ENCODE measurements at regions not wholly inside any gene's neighbourhood (a gene's known extent, or its start where the extent isn't known, plus 50 kb on each side); places are given as distances from the start of the nearest gene placed in this dataset.

GRCh38 chr3:83816653-83817052, 1142.1 kb upstream of the CADM2 start:
- DNase-seq (ENCODE audit: low spot score), result no peak
- intact Hi-C loops (cut with micrococcal nuclease), result no loop called here
- Mint-ChIP-seq H3K4me1 (ENCODE audit: low read depth) (no peaks in the 10 kb centered on the region), H3K27me3 (ENCODE audit: low read depth) (no peaks in the 10 kb centered on the region), H3K27ac (no peak overlapping the region), H3K36me3 (ENCODE audit: low read depth) (no peaks in the 10 kb centered on the region), H3K4me3 (ENCODE audit: low read depth) (no peak overlapping the region), H3K9me3 (peaks cover 52% of the 10 kb centered on the region)

DNA sequence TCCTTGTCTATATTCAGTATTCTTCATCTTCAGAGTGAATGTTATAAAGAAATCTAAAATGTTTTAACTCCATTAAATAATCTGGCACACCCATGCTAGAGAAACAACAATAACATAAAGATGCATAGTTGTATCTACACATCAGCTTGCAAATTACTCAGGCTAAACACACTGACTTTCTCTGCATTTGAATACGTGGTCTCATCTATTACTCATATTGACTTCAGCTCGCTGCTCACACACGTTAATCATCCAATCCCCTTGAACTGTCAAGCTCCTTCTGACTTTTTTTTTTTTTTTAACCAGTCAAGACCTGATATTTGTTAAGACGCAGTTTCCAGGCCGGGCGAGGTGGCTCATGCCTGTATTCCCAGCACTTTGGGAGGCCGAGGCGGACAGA, 1137.3 kb upstream of the CADM2 start:
- H3K36me3 Mint-ChIP-seq (ENCODE audit: low read depth), result no peaks in the 10 kb centered on the region
- intact Hi-C loops (cut with micrococcal nuclease), result no loop called here
- H3K27me3 Mint-ChIP-seq (ENCODE audit: low read depth), result no peaks in the 10 kb centered on the region
- DNase-seq (ENCODE audit: low spot score), result no peak
- H3K4me3 Mint-ChIP-seq (ENCODE audit: low read depth), result no peak overlapping the region
- no peak overlapping the region for H3K27ac Mint-ChIP-seq
- H3K4me1 Mint-ChIP-seq (ENCODE audit: low read depth), result no peaks in the 10 kb centered on the region
- H3K9me3 Mint-ChIP-seq, result peaks cover 45% of the 10 kb centered on the region

- H3K36me3 Mint-ChIP-seq (ENCODE audit: low read depth), result no peaks in the 10 kb centered on the region
- intact Hi-C loops (cut with micrococcal nuclease), result no loop called here
These were observed 1135.7 kb upstream of the CADM2 start for GRCh38 chr3:83823095-83823494.

GRCh38 chr3:83835040-83835439, 1123.7 kb upstream of the CADM2 start:
- Mint-ChIP-seq H3K4me1 (ENCODE audit: low read depth) (no peaks in the 10 kb centered on the region), H3K27me3 (ENCODE audit: low read depth) (no peaks in the 10 kb centered on the region), H3K4me3 (ENCODE audit: low read depth) (no peak overlapping the region), H3K9me3 (peaks cover 14% of the 10 kb centered on the region), H3K36me3 (ENCODE audit: low read depth) (no peaks in the 10 kb centered on the region), H3K27ac (no peak overlapping the region)
- intact Hi-C loops (cut with micrococcal nuclease), result no loop called here
- DNase-seq (ENCODE audit: low spot score), result no peak

More at GRCh38 chr3:83823095-83823494, 1135.7 kb upstream of the CADM2 start:
- Mint-ChIP-seq H3K27ac (no peak overlapping the region), H3K4me3 (ENCODE audit: low read depth) (no peak overlapping the region), H3K4me1 (ENCODE audit: low read depth) (no peaks in the 10 kb centered on the region), H3K27me3 (ENCODE audit: low read depth) (no peaks in the 10 kb centered on the region), H3K9me3 (peaks cover 37% of the 10 kb centered on the region)
- no peak for DNase-seq (ENCODE audit: low spot score)

DNA sequence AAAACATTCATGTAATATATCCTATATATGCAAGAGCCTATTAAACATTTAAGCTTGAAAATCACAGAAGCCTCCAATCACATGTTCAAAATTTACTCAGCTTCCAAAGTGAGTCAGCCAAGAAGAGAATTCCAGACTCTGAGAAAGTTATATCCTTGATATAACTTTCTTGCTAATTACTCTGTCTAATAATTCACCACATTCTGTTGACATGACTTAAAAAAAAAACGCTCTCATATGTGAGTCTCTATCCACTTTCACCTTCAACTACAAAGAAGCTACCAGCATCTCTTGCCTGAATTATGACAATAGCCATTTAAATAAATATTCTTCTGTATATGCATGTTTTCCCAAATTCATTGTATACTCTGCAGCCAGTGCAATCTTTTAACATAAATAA, 1116.3 kb upstream of the CADM2 start:
- no peaks in the 10 kb centered on the region for H3K4me1 Mint-ChIP-seq (ENCODE audit: low read depth)
- DNase-seq (ENCODE audit: low spot score), result no peak
- no peaks in the 10 kb centered on the region for H3K36me3 Mint-ChIP-seq (ENCODE audit: low read depth)
- intact Hi-C loops (cut with micrococcal nuclease), result no loop called here
- H3K9me3 Mint-ChIP-seq, result peaks cover 26% of the 10 kb centered on the region
- H3K27me3 Mint-ChIP-seq (ENCODE audit: low read depth), result no peaks in the 10 kb centered on the region
- no peak overlapping the region for H3K4me3 Mint-ChIP-seq (ENCODE audit: low read depth)
- no peak overlapping the region for H3K27ac Mint-ChIP-seq

- intact Hi-C loops (cut with micrococcal nuclease), result no loop called here
- peaks cover 26% of the 10 kb centered on the region for H3K9me3 Mint-ChIP-seq
- no peaks in the 10 kb centered on the region for H3K36me3 Mint-ChIP-seq (ENCODE audit: low read depth)
- H3K27ac Mint-ChIP-seq, result no peak overlapping the region
- no peaks in the 10 kb centered on the region for H3K27me3 Mint-ChIP-seq (ENCODE audit: low read depth)
- no peak for DNase-seq (ENCODE audit: low spot score)
- no peaks in the 10 kb centered on the region for H3K4me1 Mint-ChIP-seq (ENCODE audit: low read depth)
- H3K4me3 Mint-ChIP-seq (ENCODE audit: low read depth), result no peak overlapping the region
These were observed 1115.1 kb upstream of the CADM2 start for GRCh38 chr3:83843716-83844115.

DNA sequence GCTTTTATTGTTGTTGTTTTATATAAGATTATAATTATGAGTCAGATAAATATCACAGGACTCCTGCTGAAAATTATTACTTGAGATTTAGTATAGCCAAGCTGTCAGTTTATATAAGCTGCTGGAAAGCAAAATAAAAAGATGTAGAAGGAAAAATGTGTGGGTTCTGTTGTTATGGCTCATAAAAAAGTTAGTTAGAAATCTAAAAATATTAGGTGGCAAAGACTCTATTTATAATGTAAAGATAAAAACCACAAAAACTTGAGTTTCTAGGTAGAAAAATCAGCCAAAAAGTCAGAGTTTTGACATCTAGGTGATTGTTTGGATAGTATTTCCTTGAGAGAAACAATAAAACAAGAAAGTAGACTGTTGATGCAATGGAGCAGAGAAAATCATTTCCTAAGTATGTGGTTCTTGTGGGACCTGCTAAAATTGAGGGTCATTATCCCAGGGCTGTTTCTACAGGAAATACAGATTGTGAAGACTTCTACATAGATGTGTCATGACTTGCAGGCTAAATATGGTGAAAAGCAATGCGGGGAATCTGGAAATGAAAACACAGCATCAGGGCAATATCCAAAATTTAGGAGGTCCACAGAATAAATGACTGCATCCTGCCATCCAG, 1109.6 kb upstream of the CADM2 start:
- intact Hi-C loops (cut with micrococcal nuclease), result no loop called here
- no peaks in the 10 kb centered on the region for H3K4me1 Mint-ChIP-seq (ENCODE audit: low read depth)

DNA sequence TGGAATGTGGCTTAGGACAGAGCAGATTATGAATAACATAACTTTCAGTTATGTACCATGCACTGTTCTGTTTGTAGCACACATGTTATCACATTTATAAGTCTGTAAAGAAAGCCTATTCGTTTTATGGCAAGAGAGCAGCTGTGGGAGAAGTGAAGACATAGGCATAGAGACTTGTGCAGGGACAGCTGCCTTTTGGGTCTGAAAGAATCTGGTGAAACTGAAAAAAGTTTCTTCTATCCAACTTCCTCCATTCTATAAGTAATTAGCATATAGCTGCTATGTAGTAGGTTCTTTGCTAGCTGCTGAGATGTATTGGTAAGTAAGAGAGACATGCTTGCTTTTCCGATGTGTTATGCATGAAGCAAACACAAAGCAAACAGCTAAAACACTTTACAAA, 1095.4 kb upstream of the CADM2 start:
- Mint-ChIP-seq H3K27me3 (ENCODE audit: low read depth) (no peaks in the 10 kb centered on the region), H3K27ac (no peak overlapping the region), H3K4me3 (ENCODE audit: low read depth) (no peak overlapping the region), H3K9me3 (peaks cover 34% of the 10 kb centered on the region), H3K36me3 (ENCODE audit: low read depth) (no peaks in the 10 kb centered on the region), H3K4me1 (ENCODE audit: low read depth) (no peaks in the 10 kb centered on the region)
- no peak for DNase-seq (ENCODE audit: low spot score)
- intact Hi-C loops (cut with micrococcal nuclease), result no loop called here

More for the DNA sequence above, 1109.6 kb upstream of the CADM2 start:
- H3K27me3 Mint-ChIP-seq (ENCODE audit: low read depth), result no peaks in the 10 kb centered on the region
- no peaks in the 10 kb centered on the region for H3K36me3 Mint-ChIP-seq (ENCODE audit: low read depth)
- no peak overlapping the region for H3K4me3 Mint-ChIP-seq (ENCODE audit: low read depth)
- peaks cover 31% of the 10 kb centered on the region for H3K9me3 Mint-ChIP-seq
- no peak overlapping the region for H3K27ac Mint-ChIP-seq
- DNase-seq (ENCODE audit: low spot score), result no peak

DNA sequence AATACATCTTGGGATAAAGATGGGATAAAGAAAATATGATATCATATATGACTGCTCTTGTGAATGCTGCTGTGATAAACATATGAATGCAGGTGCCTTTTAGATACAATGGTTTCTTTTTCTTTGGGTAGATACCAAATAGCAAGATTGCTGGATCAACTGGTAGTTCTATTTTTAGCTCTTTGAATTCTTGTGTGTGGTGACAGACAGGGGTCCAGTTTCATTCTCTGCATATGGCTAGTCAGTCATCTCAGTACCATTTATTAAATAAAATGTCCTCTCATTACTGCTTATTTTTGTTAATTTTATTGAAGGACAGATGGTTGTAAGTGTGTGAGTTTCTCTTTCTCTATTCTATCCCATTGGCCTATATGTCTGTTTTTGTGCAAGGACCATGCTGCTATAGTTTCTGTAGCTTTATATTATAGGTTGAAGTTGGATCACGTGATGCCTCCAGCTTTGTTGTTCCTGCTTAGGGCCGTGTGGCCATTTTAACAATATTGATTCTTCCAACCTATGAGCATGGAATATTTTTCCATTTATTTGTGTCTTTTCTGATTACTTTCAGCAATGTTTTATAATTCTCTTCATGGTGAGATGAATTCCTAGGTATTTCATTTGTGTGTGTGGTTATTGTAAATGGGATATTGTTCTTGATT, 1089.8 kb upstream of the CADM2 start:
- no peaks in the 10 kb centered on the region for H3K36me3 Mint-ChIP-seq (ENCODE audit: low read depth)
- intact Hi-C loops (cut with micrococcal nuclease), result no loop called here
- no peaks in the 10 kb centered on the region for H3K27me3 Mint-ChIP-seq (ENCODE audit: low read depth)
- H3K27ac Mint-ChIP-seq, result no peak overlapping the region
- no peaks in the 10 kb centered on the region for H3K4me1 Mint-ChIP-seq (ENCODE audit: low read depth)
- peaks cover 25% of the 10 kb centered on the region for H3K9me3 Mint-ChIP-seq
- H3K4me3 Mint-ChIP-seq (ENCODE audit: low read depth), result no peak overlapping the region
- DNase-seq (ENCODE audit: low spot score), result no peak

GRCh38 chr3:83873550-83873949, 1085.2 kb upstream of the CADM2 start:
- Mint-ChIP-seq H3K27ac (no peak overlapping the region), H3K4me3 (ENCODE audit: low read depth) (no peak overlapping the region), H3K9me3 (peaks cover 12% of the 10 kb centered on the region), H3K36me3 (ENCODE audit: low read depth) (no peaks in the 10 kb centered on the region), H3K27me3 (ENCODE audit: low read depth) (no peaks in the 10 kb centered on the region), H3K4me1 (ENCODE audit: low read depth) (no peaks in the 10 kb centered on the region)
- intact Hi-C loops (cut with micrococcal nuclease), result no loop called here
- no peak for DNase-seq (ENCODE audit: low spot score)

DNA sequence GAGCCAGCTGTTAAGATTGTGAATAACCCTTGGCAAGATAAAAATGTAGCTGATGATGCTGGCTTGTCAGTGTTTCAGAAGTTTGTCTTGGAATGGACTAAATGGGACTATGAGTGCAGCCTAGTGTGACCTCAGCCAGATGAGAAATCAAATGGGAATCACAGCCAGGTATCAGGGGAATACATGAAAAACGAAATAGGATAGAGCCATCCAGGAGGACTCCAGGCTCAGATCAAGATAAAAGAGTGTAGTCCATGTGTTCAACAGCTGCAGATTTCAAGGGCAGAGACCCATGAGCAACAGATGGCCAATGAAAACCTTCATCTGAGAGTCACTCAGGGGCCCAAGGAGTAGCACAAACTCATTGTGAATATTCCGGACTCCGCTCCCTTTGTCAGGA, 1080.9 kb upstream of the CADM2 start:
- Mint-ChIP-seq H3K27me3 (ENCODE audit: low read depth) (no peaks in the 10 kb centered on the region), H3K9me3 (peaks cover 14% of the 10 kb centered on the region), H3K4me3 (ENCODE audit: low read depth) (no peak overlapping the region), H3K36me3 (ENCODE audit: low read depth) (no peaks in the 10 kb centered on the region), H3K27ac (no peak overlapping the region), H3K4me1 (ENCODE audit: low read depth) (no peaks in the 10 kb centered on the region)
- no peak for DNase-seq (ENCODE audit: low spot score)
- intact Hi-C loops (cut with micrococcal nuclease), result no loop called here

- H3K4me1 Mint-ChIP-seq (ENCODE audit: low read depth), result no peaks in the 10 kb centered on the region
These were observed 1076.1 kb upstream of the CADM2 start for GRCh38 chr3:83882701-83883100.

DNA sequence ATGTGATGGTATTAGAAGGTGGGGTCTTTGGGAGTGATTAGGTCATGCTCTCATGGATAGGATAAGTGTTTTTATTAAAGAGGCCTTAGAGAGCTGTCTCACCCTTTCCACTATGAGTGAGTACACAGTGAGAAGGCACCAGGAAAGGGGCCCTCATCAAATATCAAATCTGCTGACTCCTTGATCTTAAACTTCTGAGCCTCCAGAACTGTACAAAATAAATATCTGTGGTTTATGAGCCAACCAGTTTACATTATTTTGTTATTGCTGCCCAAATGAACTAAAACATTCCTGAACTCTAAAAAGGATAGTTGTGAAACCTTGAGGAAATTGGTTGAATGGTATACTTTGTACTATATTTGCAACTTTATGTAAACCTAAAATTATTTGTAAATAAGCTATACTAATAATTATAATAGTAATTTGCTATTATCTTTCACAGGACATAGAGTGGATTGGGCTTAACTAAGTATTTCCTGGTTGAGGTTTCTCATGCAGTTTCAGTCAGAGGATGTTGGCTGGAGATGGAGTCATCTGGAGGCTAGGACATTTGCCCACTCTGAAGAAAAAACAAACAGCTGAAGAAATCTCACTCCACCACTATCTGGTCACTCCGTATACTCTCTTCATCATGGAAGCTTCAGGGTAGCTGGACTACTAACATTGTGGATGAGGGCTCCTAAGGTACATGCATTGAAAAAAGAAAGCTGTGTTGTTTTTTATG, 1068.6 kb upstream of the CADM2 start:
- Mint-ChIP-seq H3K27ac (no peak overlapping the region), H3K27me3 (ENCODE audit: low read depth) (no peaks in the 10 kb centered on the region), H3K4me1 (ENCODE audit: low read depth) (no peaks in the 10 kb centered on the region), H3K36me3 (ENCODE audit: low read depth) (no peaks in the 10 kb centered on the region), H3K9me3 (peaks cover 24% of the 10 kb centered on the region), H3K4me3 (ENCODE audit: low read depth) (no peak overlapping the region)
- no peak for DNase-seq (ENCODE audit: low spot score)
- intact Hi-C loops (cut with micrococcal nuclease), result no loop called here

More at GRCh38 chr3:83882701-83883100, 1076.1 kb upstream of the CADM2 start:
- no peak overlapping the region for H3K27ac Mint-ChIP-seq
- DNase-seq (ENCODE audit: low spot score), result no peak
- no peaks in the 10 kb centered on the region for H3K27me3 Mint-ChIP-seq (ENCODE audit: low read depth)
- peaks cover 36% of the 10 kb centered on the region for H3K9me3 Mint-ChIP-seq
- intact Hi-C loops (cut with micrococcal nuclease), result no loop called here
- H3K36me3 Mint-ChIP-seq (ENCODE audit: low read depth), result no peaks in the 10 kb centered on the region
- no peak overlapping the region for H3K4me3 Mint-ChIP-seq (ENCODE audit: low read depth)
